ENCODE measurements at regions not wholly inside any gene's neighbourhood (a gene's known extent, or its start where the extent isn't known, plus 50 kb on each side); places are given as distances from the start of the nearest gene placed in this dataset.

DNA sequence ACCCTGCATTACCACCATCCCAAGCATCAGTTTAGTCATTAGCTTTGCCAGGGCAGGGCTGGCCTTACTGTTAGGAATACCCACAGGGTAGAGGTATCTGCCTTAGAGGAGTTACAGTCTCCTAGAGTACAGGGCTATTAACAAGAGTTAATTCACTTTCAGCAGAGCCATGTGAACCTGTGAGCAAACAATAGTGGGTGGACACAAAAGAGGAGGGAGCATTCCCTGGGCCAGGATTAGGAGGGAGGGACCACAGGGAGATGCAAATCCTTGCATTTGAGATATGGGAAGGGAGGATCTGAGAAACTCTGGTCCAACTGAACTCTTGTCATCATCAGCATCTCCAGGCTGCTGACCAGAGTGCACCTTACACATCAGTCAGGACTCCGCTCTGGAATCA is 51.1 kb upstream of the IGSF21 start:
- no peak for TF ChIP-seq CTCF (IDR thresholded peaks at IDR 0.05)
- Histone ChIP-seq H3K4me1 (ENCODE audit: low read depth) (no peaks in the 10 kb centered on the region), H3K9me3 (no peaks in the 10 kb centered on the region), H3K4me3 (no peak overlapping the region), H3K36me3 (ENCODE audit: low read depth) (no peaks in the 10 kb centered on the region)
- no peak for DNase-seq
- no peak for ATAC-seq
- intact Hi-C loops (cut with DNase I, micrococcal nuclease), result no loop called here

- Histone ChIP-seq H3K9me3 (no peaks in the 10 kb centered on the region), H3K4me1 (ENCODE audit: low read depth) (no peaks in the 10 kb centered on the region), H3K36me3 (ENCODE audit: low read depth) (no peaks in the 10 kb centered on the region), H3K4me3 (no peak overlapping the region)
- intact Hi-C loops (cut with DNase I, micrococcal nuclease), result no loop called here
- ATAC-seq (no peak), DNase-seq (no peak)
- no peak for TF ChIP-seq CTCF (IDR thresholded peaks at IDR 0.05)
These were observed 50.0 kb upstream of the IGSF21 start for GRCh38 chr1:18057623-18058022.
